ENCODE measurements at regions not wholly inside any gene's neighbourhood (a gene's known extent, or its start where the extent isn't known, plus 50 kb on each side); places are given as distances from the start of the nearest gene placed in this dataset.

GRCh38 chr9:34907044-34907443, 51.0 kb upstream of the PHF24 start:
- H3K27ac ChIP-seq (ENCODE audit: low read depth, low read length) = no peak overlapping the region
- H3K4me3 ChIP-seq (ENCODE audit: low read depth, low read length) = no peak overlapping the region
- WGBS (ENCODE audit: insufficient coverage) = 29% methylated on average over 2 of the region's 2 CpGs
- no peaks in the 10 kb centered on the region for H3K27me3 ChIP-seq (ENCODE audit: control insufficient read depth, insufficient read depth, low read length)
- H3K4me1 ChIP-seq (ENCODE audit: control insufficient read depth, insufficient read depth, low read length) = no peaks in the 10 kb centered on the region
- no peak for DNase-seq (ENCODE audit: low read depth in 4 of 6, low spot score in 6 of 6)
- H3K9me3 ChIP-seq (ENCODE audit: control insufficient read depth, insufficient read depth, low read length) = no peaks in the 10 kb centered on the region
- no peaks in the 10 kb centered on the region for H3K36me3 ChIP-seq (ENCODE audit: control insufficient read depth, insufficient read depth, low read length)

GRCh38 chr9:34899535-34900158, 58.4 kb upstream of the PHF24 start:
- 35% methylated on average over 2 of the region's 7 CpGs for WGBS (ENCODE audit: insufficient coverage)
- peak; percentile 70 to 96 (median 78) for DNase-seq (ENCODE audit: low read depth in 4 of 6, low spot score in 6 of 6)
- no peak overlapping the region for H3K4me3 ChIP-seq (ENCODE audit: low read depth, low read length)
- no peaks in the 10 kb centered on the region for H3K9me3 ChIP-seq (ENCODE audit: control insufficient read depth, insufficient read depth, low read length)
- no peaks in the 10 kb centered on the region for H3K36me3 ChIP-seq (ENCODE audit: control insufficient read depth, insufficient read depth, low read length)
- peaks cover 4% of the 10 kb centered on the region for H3K27me3 ChIP-seq (ENCODE audit: control insufficient read depth, insufficient read depth, low read length)
- no peak overlapping the region for H3K27ac ChIP-seq (ENCODE audit: low read depth, low read length)
- peaks cover 6% of the 10 kb centered on the region for H3K4me1 ChIP-seq (ENCODE audit: control insufficient read depth, insufficient read depth, low read length)

GRCh38 chr9:34898846-34899245, 59.2 kb upstream of the PHF24 start:
- Histone ChIP-seq H3K9me3 (ENCODE audit: control insufficient read depth, insufficient read depth, low read length) (no peaks in the 10 kb centered on the region), H3K27me3 (ENCODE audit: control insufficient read depth, insufficient read depth, low read length) (peaks cover 8% of the 10 kb centered on the region), H3K36me3 (ENCODE audit: control insufficient read depth, insufficient read depth, low read length) (no peaks in the 10 kb centered on the region), H3K27ac (ENCODE audit: low read depth, low read length) (no peak overlapping the region), H3K4me3 (ENCODE audit: low read depth, low read length) (no peak overlapping the region), H3K4me1 (ENCODE audit: control insufficient read depth, insufficient read depth, low read length) (peaks cover 6% of the 10 kb centered on the region)
- WGBS (ENCODE audit: insufficient coverage) = 39% methylated on average over 7 of the region's 8 CpGs
- DNase-seq (ENCODE audit: low read depth in 4 of 6, low spot score in 6 of 6) = peak in 3 of 6 donors; percentile 6 to 47 (median 43)

GRCh38 chr9:34896112-34896511, 62.0 kb upstream of the PHF24 start:
- H3K27me3 ChIP-seq (ENCODE audit: control insufficient read depth, insufficient read depth, low read length) = peaks cover 13% of the 10 kb centered on the region
- H3K9me3 ChIP-seq (ENCODE audit: control insufficient read depth, insufficient read depth, low read length) = no peaks in the 10 kb centered on the region
- peaks cover 6% of the 10 kb centered on the region for H3K4me1 ChIP-seq (ENCODE audit: control insufficient read depth, insufficient read depth, low read length)
- H3K4me3 ChIP-seq (ENCODE audit: low read depth, low read length) = no peak overlapping the region
- DNase-seq (ENCODE audit: low read depth in 4 of 6, low spot score in 6 of 6) = no peak
- WGBS (ENCODE audit: insufficient coverage) = 31% methylated on average over 2 of the region's 2 CpGs
- no peak overlapping the region for H3K27ac ChIP-seq (ENCODE audit: low read depth, low read length)
- H3K36me3 ChIP-seq (ENCODE audit: control insufficient read depth, insufficient read depth, low read length) = no peaks in the 10 kb centered on the region

GRCh38 chr9:34892886-34893285, 65.2 kb upstream of the PHF24 start:
- 73% methylated on average over 3 of the region's 5 CpGs for WGBS (ENCODE audit: insufficient coverage)
- H3K4me1 ChIP-seq (ENCODE audit: control insufficient read depth, insufficient read depth, low read length) = no peaks in the 10 kb centered on the region
- no peak overlapping the region for H3K4me3 ChIP-seq (ENCODE audit: low read depth, low read length)
- no peaks in the 10 kb centered on the region for H3K9me3 ChIP-seq (ENCODE audit: control insufficient read depth, insufficient read depth, low read length)
- H3K36me3 ChIP-seq (ENCODE audit: control insufficient read depth, insufficient read depth, low read length) = no peaks in the 10 kb centered on the region
- peaks cover 13% of the 10 kb centered on the region for H3K27me3 ChIP-seq (ENCODE audit: control insufficient read depth, insufficient read depth, low read length)
- no peak overlapping the region for H3K27ac ChIP-seq (ENCODE audit: low read depth, low read length)
- DNase-seq (ENCODE audit: low read depth in 4 of 6, low spot score in 6 of 6) = no peak

GRCh38 chr9:34891386-34891785, 66.7 kb upstream of the PHF24 start:
- Histone ChIP-seq H3K36me3 (ENCODE audit: control insufficient read depth, insufficient read depth, low read length) (no peaks in the 10 kb centered on the region), H3K9me3 (ENCODE audit: control insufficient read depth, insufficient read depth, low read length) (no peaks in the 10 kb centered on the region), H3K4me3 (ENCODE audit: low read depth, low read length) (no peak overlapping the region), H3K27me3 (ENCODE audit: control insufficient read depth, insufficient read depth, low read length) (peaks cover 13% of the 10 kb centered on the region), H3K4me1 (ENCODE audit: control insufficient read depth, insufficient read depth, low read length) (no peaks in the 10 kb centered on the region), H3K27ac (ENCODE audit: low read depth, low read length) (no peak overlapping the region)
- no peak for DNase-seq (ENCODE audit: low read depth in 4 of 6, low spot score in 6 of 6)
- WGBS (ENCODE audit: insufficient coverage) = 90% methylated on average over 1 of the region's 1 CpG

GRCh38 chr9:34887841-34888240, 70.2 kb upstream of the PHF24 start:
- no peaks in the 10 kb centered on the region for H3K9me3 ChIP-seq (ENCODE audit: control insufficient read depth, insufficient read depth, low read length)
- H3K27ac ChIP-seq (ENCODE audit: low read depth, low read length) = no peak overlapping the region
- no peak overlapping the region for H3K4me3 ChIP-seq (ENCODE audit: low read depth, low read length)
- WGBS (ENCODE audit: insufficient coverage) = 20% methylated on average over 2 of the region's 2 CpGs
- no peak for DNase-seq (ENCODE audit: low read depth in 4 of 6, low spot score in 6 of 6)
- no peaks in the 10 kb centered on the region for H3K36me3 ChIP-seq (ENCODE audit: control insufficient read depth, insufficient read depth, low read length)
- H3K27me3 ChIP-seq (ENCODE audit: control insufficient read depth, insufficient read depth, low read length) = peaks cover 6% of the 10 kb centered on the region
- H3K4me1 ChIP-seq (ENCODE audit: control insufficient read depth, insufficient read depth, low read length) = no peaks in the 10 kb centered on the region

- Histone ChIP-seq H3K27ac (ENCODE audit: low read depth, low read length) (no peak overlapping the region), H3K4me1 (ENCODE audit: control insufficient read depth, insufficient read depth, low read length) (no peaks in the 10 kb centered on the region), H3K9me3 (ENCODE audit: control insufficient read depth, insufficient read depth, low read length) (no peaks in the 10 kb centered on the region), H3K36me3 (ENCODE audit: control insufficient read depth, insufficient read depth, low read length) (no peaks in the 10 kb centered on the region), H3K27me3 (ENCODE audit: control insufficient read depth, insufficient read depth, low read length) (peaks cover 2% of the 10 kb centered on the region), H3K4me3 (ENCODE audit: low read depth, low read length) (no peak overlapping the region)
- DNase-seq (ENCODE audit: low read depth in 4 of 6, low spot score in 6 of 6) = no peak
- 58% methylated on average over 2 of the region's 2 CpGs for WGBS (ENCODE audit: insufficient coverage)
These were observed 73.3 kb upstream of the PHF24 start for GRCh38 chr9:34884747-34885189.

GRCh38 chr9:34876096-34876495, 82.0 kb upstream of the PHF24 start:
- Histone ChIP-seq H3K27ac (ENCODE audit: low read depth, low read length) (no peak overlapping the region), H3K27me3 (ENCODE audit: control insufficient read depth, insufficient read depth, low read length) (no peaks in the 10 kb centered on the region), H3K4me1 (ENCODE audit: control insufficient read depth, insufficient read depth, low read length) (no peaks in the 10 kb centered on the region), H3K4me3 (ENCODE audit: low read depth, low read length) (no peak overlapping the region), H3K9me3 (ENCODE audit: control insufficient read depth, insufficient read depth, low read length) (no peaks in the 10 kb centered on the region), H3K36me3 (ENCODE audit: control insufficient read depth, insufficient read depth, low read length) (no peaks in the 10 kb centered on the region)
- no peak for DNase-seq (ENCODE audit: low read depth in 4 of 6, low spot score in 6 of 6)
- 100% methylated on average over 1 of the region's 3 CpGs for WGBS (ENCODE audit: insufficient coverage)

- peak in 1 of 6 donors; percentile 1 for DNase-seq (ENCODE audit: low read depth in 4 of 6, low spot score in 6 of 6)
- H3K9me3 ChIP-seq (ENCODE audit: control insufficient read depth, insufficient read depth, low read length) = no peaks in the 10 kb centered on the region
- H3K4me1 ChIP-seq (ENCODE audit: control insufficient read depth, insufficient read depth, low read length) = no peaks in the 10 kb centered on the region
- WGBS (ENCODE audit: insufficient coverage) = no CpG with 5 or more reads among the region's 2 CpGs
- no peak overlapping the region for H3K27ac ChIP-seq (ENCODE audit: low read depth, low read length)
- H3K4me3 ChIP-seq (ENCODE audit: low read depth, low read length) = no peak overlapping the region
- H3K27me3 ChIP-seq (ENCODE audit: control insufficient read depth, insufficient read depth, low read length) = no peaks in the 10 kb centered on the region
- no peaks in the 10 kb centered on the region for H3K36me3 ChIP-seq (ENCODE audit: control insufficient read depth, insufficient read depth, low read length)
These were observed 88.7 kb upstream of the PHF24 start for GRCh38 chr9:34869390-34869789.

All from spinal cord (tissue), 9 donors.